ENCODE measurements at regions not wholly inside any gene's neighbourhood (a gene's known extent, or its start where the extent isn't known, plus 50 kb on each side); places are given as distances from the start of the nearest gene placed in this dataset.

- TF ChIP-seq TAF1 (IDR thresholded peaks at IDR 0.05; ENCODE audit: borderline replicate concordance, low read depth, low read length), result no peak
- TF ChIP-seq POLR2AphosphoS5 (IDR thresholded peaks at IDR 0.05; ENCODE audit: low read depth, low read length), result no peak
Observed at GRCh38 chr5:6193310-6193709, 185.0 kb downstream of the MED10 start.

Data from GM12892 (cell line).